H9 (cell line): ENCODE measurements at regions not wholly inside any gene's neighbourhood (a gene's known extent, or its start where the extent isn't known, plus 50 kb on each side); places are given as distances from the start of the nearest gene placed in this dataset.
"Not testable (repeated sequence)": the region's sequence is repeated elsewhere in the genome, so short reads cannot be mapped to it uniquely, and the experiment has no call there.

Experiments
- DNase-seq: peaks from one replicate; pipeline ENCODE4 v3.0.0-alpha.2; 2017
- H2AFZ ChIP-seq: one replicate; pipeline ENCODE4 v1.6.1; 2013; ENCODE audit warnings: mild to moderate bottlenecking, low read length, control low read depth, moderate library complexity
- H2AK5ac ChIP-seq: 2 replicates; pipeline ENCODE4 v1.6.1; 2013; ENCODE audit warnings: low read length, control low read depth, mixed read lengths; ENCODE audit not compliant: insufficient read length
- H2BK120ac ChIP-seq: one replicate; pipeline ENCODE4 v1.6.1; 2013; ENCODE audit warnings: low read depth, mild to moderate bottlenecking, low read length, control low read depth, inconsistent platforms; ENCODE audit not compliant: poor library complexity, severe bottlenecking
- H2BK12ac ChIP-seq: 2 replicates; pipeline ENCODE4 v1.6.1; 2013; ENCODE audit warnings: low read length, control low read depth, mixed read lengths, low read depth; ENCODE audit not compliant: insufficient read length
- H2BK15ac ChIP-seq: 2 replicates; pipeline ENCODE4 v1.6.1; 2013; ENCODE audit warnings: low read depth, low read length, control low read depth
- H2BK20ac ChIP-seq: one replicate; pipeline ENCODE4 v1.6.1; 2013; ENCODE audit warnings: low read depth, mild to moderate bottlenecking, low read length, control low read depth, inconsistent platforms; ENCODE audit not compliant: poor library complexity, severe bottlenecking
- H2BK5ac ChIP-seq: 2 replicates; pipeline ENCODE4 v1.6.1; 2013; ENCODE audit warnings: low read length, control low read depth, mixed read lengths; ENCODE audit not compliant: insufficient read length
- H3K14ac ChIP-seq: 2 replicates; pipeline ENCODE4 v1.6.1; 2013; ENCODE audit warnings: low read length, control low read depth; ENCODE audit not compliant: insufficient read depth
- H3K18ac ChIP-seq: 2 replicates; pipeline ENCODE4 v1.6.1; 2013; ENCODE audit warnings: low read depth, mild to moderate bottlenecking, mixed read lengths, low read length, control low read depth; ENCODE audit not compliant: insufficient read length
- H3K23ac ChIP-seq: 2 replicates; pipeline ENCODE4 v1.6.1; 2013; ENCODE audit warnings: low read length, control low read depth, mixed read lengths, low read depth; ENCODE audit not compliant: insufficient read length
- H3K23me2 ChIP-seq: 2 replicates; pipeline ENCODE4 v1.6.1; 2013; ENCODE audit warnings: low read depth, mild to moderate bottlenecking, mixed read lengths, low read length, control low read depth; ENCODE audit not compliant: insufficient read length, poor library complexity, severe bottlenecking
- H3K27ac ChIP-seq: 2 replicates; pipeline ENCODE4 v1.5.1; 2013; ENCODE audit warnings: low read length, control low read depth, mixed read lengths, low read depth; ENCODE audit not compliant: insufficient read length
- H3K27me3 ChIP-seq: 2 replicates; pipeline ENCODE4 v1.6.1; 2013; ENCODE audit warnings: low read length, control low read depth, inconsistent platforms; ENCODE audit not compliant: insufficient read depth
- H3K4ac ChIP-seq: 2 replicates; pipeline ENCODE4 v1.6.1; 2013; ENCODE audit warnings: low read depth, mild to moderate bottlenecking, control low read depth, inconsistent platforms, low read length, moderate library complexity
- H3K4me1 ChIP-seq: 2 replicates; pipeline ENCODE4 v1.6.1; 2013; ENCODE audit warnings: low read length, control low read depth, inconsistent platforms; ENCODE audit not compliant: insufficient read depth
- H3K4me2 ChIP-seq: 2 replicates; pipeline ENCODE4 v1.6.1; 2013; ENCODE audit warnings: low read length, control low read depth, mixed read lengths; ENCODE audit not compliant: insufficient read length, insufficient read depth
- H3K56ac ChIP-seq: 2 replicates; pipeline ENCODE4 v1.6.1; 2013; ENCODE audit warnings: low read depth, mild to moderate bottlenecking, mixed read lengths, low read length, control low read depth; ENCODE audit not compliant: insufficient read length
- H3K79me1 ChIP-seq: 2 replicates; pipeline ENCODE4 v1.6.1; 2013; ENCODE audit warnings: low read depth, mild to moderate bottlenecking, moderate library complexity, low read length, control low read depth, inconsistent platforms; ENCODE audit not compliant: insufficient read depth, poor library complexity, severe bottlenecking
- H3K79me2 ChIP-seq: 2 replicates; pipeline ENCODE4 v1.6.1; 2013; ENCODE audit warnings: low read length, control low read depth, inconsistent platforms; ENCODE audit not compliant: insufficient read depth
- H3K9ac ChIP-seq: 2 replicates; pipeline ENCODE4 v1.6.1; 2013; ENCODE audit warnings: low read length, control low read depth, mixed read lengths; ENCODE audit not compliant: insufficient read length; ENCODE audit errors: extremely low read depth
- H3K9me3 ChIP-seq: one replicate; pipeline ENCODE4 v1.6.1; 2013; ENCODE audit warnings: low read depth, low read length, inconsistent platforms; ENCODE audit not compliant: control insufficient read depth
- H3T11ph ChIP-seq: one replicate; pipeline ENCODE4 v1.6.1; 2013; ENCODE audit warnings: mild to moderate bottlenecking, low read length, control low read depth, inconsistent platforms
- H4K20me1 ChIP-seq: one replicate; pipeline ENCODE4 v1.6.1; 2013; ENCODE audit not compliant: control insufficient read depth, insufficient read length, insufficient read depth
- H4K5ac ChIP-seq: 2 replicates; pipeline ENCODE4 v1.6.1; 2013; ENCODE audit warnings: low read depth, mild to moderate bottlenecking, mixed read lengths, low read length, control low read depth; ENCODE audit not compliant: insufficient read length
- H4K8ac ChIP-seq: replicated peaks from 2 replicates; pipeline ENCODE4 v1.6.1; 2013; ENCODE audit warnings: low read length, control low read depth, mixed read lengths, low read depth; ENCODE audit not compliant: insufficient read length
- H4K91ac ChIP-seq: 2 replicates; pipeline ENCODE4 v1.6.1; 2013; ENCODE audit warnings: low read depth, mild to moderate bottlenecking, moderate library complexity, mixed read lengths, low read length, control low read depth; ENCODE audit not compliant: insufficient read length
- H3K27ac Mint-ChIP-seq, 3 experiments: 2 replicates in 2 of 3; 3 replicates in 1 of 3; pipeline ENCODE4 v1.8.0; 2020 to 2021; ENCODE audit warnings: mixed read lengths in 3 of 3, mild to moderate bottlenecking in 1 of 3, moderate library complexity in 1 of 3
- H3K27me3 Mint-ChIP-seq: 2 replicates; pipeline ENCODE4 v1.8.0; 2021; ENCODE audit warnings: low read depth, mild to moderate bottlenecking, moderate library complexity, mixed read lengths
- H3K36me3 Mint-ChIP-seq, 3 experiments: 2 replicates in 2 of 3; 3 replicates in 1 of 3; pipeline ENCODE4 v1.8.0; 2020 to 2021; ENCODE audit warnings: low read depth in 3 of 3, mixed read lengths in 3 of 3; ENCODE audit not compliant: insufficient read depth in 1 of 3
- H3K4me1 Mint-ChIP-seq, 2 experiments: 2 replicates each; pipeline ENCODE4 v1.8.0; 2020; ENCODE audit warnings: mixed read lengths in 2 of 2
- H3K4me3 Mint-ChIP-seq, 2 experiments: 2 replicates in 1 of 2; 3 replicates in 1 of 2; pipeline ENCODE4 v1.8.0; 2020 to 2021; ENCODE audit warnings: mild to moderate bottlenecking in 2 of 2, mixed read lengths in 2 of 2, moderate library complexity in 1 of 2
- H3K9me3 Mint-ChIP-seq, 2 experiments: 2 replicates in 1 of 2; 3 replicates in 1 of 2; pipeline ENCODE4 v1.8.0; 2020; ENCODE audit warnings: mild to moderate bottlenecking in 2 of 2, mixed read lengths in 2 of 2, moderate library complexity in 1 of 2
- CTCF ChIP-seq: fragments of 200-600 bp; sonication (generic); conservative IDR thresholded peaks from 3 replicates; pipeline ENCODE4 v1.8.0; 2021; ENCODE audit warnings: antibody characterized with exemption, mild to moderate bottlenecking
- WGBS: extraction: QIAGEN DNeasy Blood & Tissue Kit; methylation state at CpG from one replicate; pipeline ENCODE4 v1.1.7; 2013; ENCODE audit warnings: missing lambda C conversion rate, low lambda C conversion rate, mixed read lengths; ENCODE audit not compliant: insufficient read length; ENCODE audit errors: extremely low coverage; 5-methylcytosine and 5-hydroxymethylcytosine counted together

- Histone ChIP-seq H3K4me2 (no peak overlapping the region), H3K27me3 (no peaks in the 10 kb centered on the region), H3K9me3 (no peaks in the 10 kb centered on the region), H4K91ac (no peak overlapping the region), H3K23ac (no peak overlapping the region), H3K56ac (no peak overlapping the region), H3K27ac (no peak overlapping the region), H2BK5ac (no peak overlapping the region), H3K79me2 (no peaks in the 10 kb centered on the region), H3K18ac (no peak overlapping the region), H2BK20ac (no peak overlapping the region), H3K23me2 (no peaks in the 10 kb centered on the region), H3K79me1 (no peaks in the 10 kb centered on the region), H4K5ac (no peak overlapping the region), H2BK120ac (no peak overlapping the region), H2BK12ac (no peak overlapping the region), H3K14ac (no peak overlapping the region), H2AK5ac (no peak overlapping the region), H3K4ac (no peak overlapping the region), H2AFZ (no peak overlapping the region), H2BK15ac (no peak overlapping the region), H4K20me1 (no peaks in the 10 kb centered on the region), H3K4me1 (no peaks in the 10 kb centered on the region; the same call in 1 of the 2 replicates), H3K9ac (no peak overlapping the region), H3T11ph (no peak overlapping the region), H4K8ac (no peak overlapping the region)
- DNase-seq, result no peak
- H3K36me3 Mint-ChIP-seq, result no peaks in the 10 kb centered on the region
- no peak overlapping the region for H3K4me3 Mint-ChIP-seq
- TF ChIP-seq CTCF, result no peak
- peaks cover 4 to 10% of the 10 kb centered on the region in 2 experiments; a peak in 2 of 4 replicates for H3K4me1 Mint-ChIP-seq
- no CpG with 5 or more reads among the region's 1 CpG for WGBS
- H3K27me3 Mint-ChIP-seq, result no peaks in the 10 kb centered on the region
- H3K27ac Mint-ChIP-seq, result no peak overlapping the region
- H3K9me3 Mint-ChIP-seq, result no peaks in the 10 kb centered on the region
Measured at GRCh38 chr5:166726406-166726805, 1565.0 kb upstream of the WWC1 start.

GRCh38 chr5:166742951-166743350 lies 1548.5 kb upstream of the WWC1 start:
- H4K5ac ChIP-seq, result not testable (repeated sequence)

More at GRCh38 chr5:166742951-166743350, 1548.5 kb upstream of the WWC1 start:
- H3K36me3 Mint-ChIP-seq, H3K27me3 ChIP-seq, H2BK120ac ChIP-seq, H3K18ac ChIP-seq, H3K56ac ChIP-seq, H3K4ac ChIP-seq, H3K4me1 ChIP-seq, H3K4me3 Mint-ChIP-seq, H3K4me2 ChIP-seq, H3K27me3 Mint-ChIP-seq, H2BK5ac ChIP-seq, H3K79me1 ChIP-seq, H3K23ac ChIP-seq, H4K8ac ChIP-seq, H3K9me3 ChIP-seq, H2BK12ac ChIP-seq, DNase-seq, H3K27ac ChIP-seq, H3K9me3 Mint-ChIP-seq, H3K4me1 Mint-ChIP-seq, H4K91ac ChIP-seq, H2BK20ac ChIP-seq, H3K79me2 ChIP-seq, H3K23me2 ChIP-seq, H4K20me1 ChIP-seq, H3T11ph ChIP-seq, H3K14ac ChIP-seq, H2BK15ac ChIP-seq, H2AFZ ChIP-seq, H2AK5ac ChIP-seq, H3K9ac ChIP-seq: not testable (repeated sequence)
- H3K27ac Mint-ChIP-seq, result peak overlapping the region in 1 of 3 experiments; percentile 55; a peak in 1 of 7 replicates
- WGBS, result no CpG with 5 or more reads among the region's 4 CpGs
